Neutrophil (primary cell): ENCODE measurements at regions not wholly inside any gene's neighbourhood (a gene's known extent, or its start where the extent isn't known, plus 50 kb on each side); places are given as distances from the start of the nearest gene placed in this dataset.

Experiments
- H3K27ac ChIP-seq: fragments of 200-600 bp; sonication (generic); 2 replicates; pipeline ENCODE4 v1.5.1; 2016; ENCODE audit warnings: mild to moderate bottlenecking, moderate library complexity
- H3K27me3 ChIP-seq: fragments of 200-600 bp; sonication (generic); 2 replicates; pipeline ENCODE4 v1.6.0; 2016; ENCODE audit warnings: mild to moderate bottlenecking
- H3K36me3 ChIP-seq: fragments of 200-600 bp; sonication (generic); 2 replicates; pipeline ENCODE4 v1.5.1; 2017
- H3K4me1 ChIP-seq, 2 experiments: fragments of 200-600 bp in 1 of 2; sonication (generic) in 1 of 2; 1 replicate in 1 of 2; 2 replicates in 1 of 2; pipeline versions ENCODE4 v1.5.1 to v1.6.1; 2013 to 2016; ENCODE audit warnings: low read depth in 1 of 2, low read length in 1 of 2, mild to moderate bottlenecking in 1 of 2, moderate library complexity in 1 of 2; ENCODE audit not compliant: control insufficient read depth in 1 of 2, insufficient read depth in 1 of 2
- H3K4me3 ChIP-seq, 2 experiments: fragments of 200-600 bp in 1 of 2; sonication (generic) in 1 of 2; 1 replicate in 1 of 2; 2 replicates in 1 of 2; pipeline ENCODE4 v1.5.1; 2013 to 2016; ENCODE audit warnings: low read depth in 1 of 2, low read length in 1 of 2, mild to moderate bottlenecking in 1 of 2, moderate library complexity in 1 of 2
- H3K9me3 ChIP-seq: fragments of 200-600 bp; sonication (generic); 2 replicates; pipeline ENCODE4 v1.5.1; 2016
- CTCF ChIP-seq: fragments of 200-600 bp; sonication (generic); IDR thresholded peaks from 2 replicates; pipeline ENCODE4 v1.5.1; 2016; ENCODE audit warnings: antibody characterized with exemption

- Histone ChIP-seq H3K4me1 (no peaks in the 10 kb centered on the region), H3K27ac (no peak overlapping the region), H3K4me3 (no peak overlapping the region), H3K9me3 (no peaks in the 10 kb centered on the region), H3K36me3 (no peaks in the 10 kb centered on the region), H3K27me3 (no peaks in the 10 kb centered on the region)
- TF ChIP-seq CTCF: no peak
These were observed 323.0 kb downstream of the TMEM167A start for GRCh38 chr5:82754036-82754746.

- H3K4me3 ChIP-seq: no peak overlapping the region
- H3K27ac ChIP-seq: no peak overlapping the region
- no peaks in the 10 kb centered on the region for H3K9me3 ChIP-seq
- H3K27me3 ChIP-seq: no peaks in the 10 kb centered on the region
- H3K4me1 ChIP-seq: no peaks in the 10 kb centered on the region
- TF ChIP-seq CTCF: no peak
- H3K36me3 ChIP-seq: no peaks in the 10 kb centered on the region
These were observed 323.8 kb downstream of the TMEM167A start for GRCh38 chr5:82753374-82753773.

- H3K36me3 ChIP-seq: no peaks in the 10 kb centered on the region
- no peak overlapping the region for H3K27ac ChIP-seq
- H3K4me1 ChIP-seq: no peaks in the 10 kb centered on the region
- H3K4me3 ChIP-seq: no peak overlapping the region
- no peak for TF ChIP-seq CTCF
- H3K9me3 ChIP-seq: no peaks in the 10 kb centered on the region
- H3K27me3 ChIP-seq: no peaks in the 10 kb centered on the region
These were observed 327.8 kb downstream of the TMEM167A start for GRCh38 chr5:82749461-82749820.

- Histone ChIP-seq H3K27me3 (no peaks in the 10 kb centered on the region), H3K4me3 (no peak overlapping the region), H3K4me1 (no peaks in the 10 kb centered on the region), H3K27ac (no peak overlapping the region), H3K9me3 (no peaks in the 10 kb centered on the region), H3K36me3 (no peaks in the 10 kb centered on the region)
- no peak for TF ChIP-seq CTCF
These were observed 328.3 kb downstream of the TMEM167A start for GRCh38 chr5:82748688-82749460.

GRCh38 chr5:82747986-82748385 is 329.2 kb downstream of the TMEM167A start:
- TF ChIP-seq CTCF: no peak
- H3K27ac ChIP-seq: no peak overlapping the region
- H3K36me3 ChIP-seq: no peaks in the 10 kb centered on the region
- H3K27me3 ChIP-seq: no peaks in the 10 kb centered on the region
- no peaks in the 10 kb centered on the region for H3K4me1 ChIP-seq
- no peak overlapping the region for H3K4me3 ChIP-seq
- no peaks in the 10 kb centered on the region for H3K9me3 ChIP-seq
